Astrocyte (in vitro differentiated cells and primary cell): ENCODE measurements at regions not wholly inside any gene's neighbourhood (a gene's known extent, or its start where the extent isn't known, plus 50 kb on each side); places are given as distances from the start of the nearest gene placed in this dataset.
"Not testable (repeated sequence)": the region's sequence is repeated elsewhere in the genome, so short reads cannot be mapped to it uniquely, and the experiment has no call there.

Experiments used
- CTCF ChIP-seq: IDR thresholded peaks from 2 replicates; pipeline ENCODE4 v1.5.1; 2011; ENCODE audit warnings: low read depth, mild to moderate bottlenecking, inconsistent platforms, low read length, moderate library complexity; ENCODE audit not compliant: insufficient read depth
- EZH2 ChIP-seq: IDR thresholded peaks from 2 replicates; pipeline ENCODE4 v1.6.1; 2012; ENCODE audit warnings: mild to moderate bottlenecking, low read length, inconsistent platforms; ENCODE audit not compliant: insufficient read depth

- not testable (repeated sequence) for TF ChIP-seq CTCF, EZH2
These were observed 71.2 kb upstream of the BDP1 start for GRCh38 chr5:71384204-71384603.
